GM23248 (cell line): ENCODE measurements at regions not wholly inside any gene's neighbourhood (a gene's known extent, or its start where the extent isn't known, plus 50 kb on each side); places are given as distances from the start of the nearest gene placed in this dataset.
A peak's percentile ranks its signal among the peaks of the same experiment; 100 is the strongest.

Experiments used
- DNase-seq: peaks from one replicate; pipeline ENCODE4 v3.0.0-alpha.2; 2015
- H2AFZ ChIP-seq: fragments of 200-600 bp; sonication (generic); 2 replicates; pipeline ENCODE4 v1.6.1; 2016; ENCODE audit warnings: antibody characterized with exemption
- H3F3A ChIP-seq: fragments of 200-600 bp; sonication (generic); 2 replicates; pipeline ENCODE4 v1.6.1; 2016; ENCODE audit warnings: mild to moderate bottlenecking, antibody characterized with exemption, mixed run types; ENCODE audit not compliant: insufficient read depth
- H3K27ac ChIP-seq: fragments of 200-600 bp; sonication (generic); 2 replicates; pipeline ENCODE4 v1.5.1; 2016; ENCODE audit warnings: mild to moderate bottlenecking
- H3K27me3 ChIP-seq: fragments of 200-600 bp; sonication (generic); replicated peaks from 2 replicates; pipeline ENCODE4 v1.6.1; 2016; ENCODE audit warnings: mild to moderate bottlenecking; ENCODE audit not compliant: insufficient read depth
- H3K36me3 ChIP-seq: fragments of 200-600 bp; sonication (generic); 2 replicates; pipeline ENCODE4 v1.6.1; 2016; ENCODE audit warnings: low read depth, mild to moderate bottlenecking
- H3K4me1 ChIP-seq: fragments of 200-600 bp; sonication (generic); 2 replicates; pipeline ENCODE4 v1.6.1; 2016; ENCODE audit warnings: mild to moderate bottlenecking; ENCODE audit not compliant: insufficient read depth
- H3K4me2 ChIP-seq: fragments of 200-600 bp; sonication (generic); one replicate; pipeline ENCODE4 v1.6.1; 2016; ENCODE audit warnings: mild to moderate bottlenecking; ENCODE audit not compliant: unreplicated experiment
- H3K4me3 ChIP-seq: fragments of 200-600 bp; sonication (generic); 2 replicates; pipeline ENCODE4 v1.5.1; 2016; ENCODE audit warnings: mild to moderate bottlenecking
- H3K79me2 ChIP-seq: fragments of 200-600 bp; sonication (generic); 2 replicates; pipeline ENCODE4 v1.6.1; 2016; ENCODE audit warnings: mild to moderate bottlenecking; ENCODE audit not compliant: insufficient read depth
- H3K9ac ChIP-seq: fragments of 200-600 bp; sonication (generic); 2 replicates; pipeline ENCODE4 v1.6.1; 2016; ENCODE audit warnings: mild to moderate bottlenecking
- H3K9me2 ChIP-seq: fragments of 200-600 bp; sonication (generic); 2 replicates; pipeline ENCODE4 v1.6.1; 2016; ENCODE audit warnings: mixed run types, mild to moderate bottlenecking, moderate library complexity; ENCODE audit not compliant: insufficient read depth
- H3K9me3 ChIP-seq: fragments of 200-600 bp; sonication (generic); one replicate; pipeline ENCODE4 v1.6.1; 2017; ENCODE audit warnings: low read depth
- H4K20me1 ChIP-seq: fragments of 200-600 bp; sonication (generic); 2 replicates; pipeline ENCODE4 v1.6.0; 2016; ENCODE audit not compliant: insufficient read depth
- EZH2 ChIP-seq: fragments of 200-600 bp; sonication (generic); IDR thresholded peaks from 2 replicates; pipeline ENCODE4 v1.6.1; 2018; ENCODE audit warnings: antibody characterized with exemption, mild to moderate bottlenecking; ENCODE audit not compliant: insufficient read depth, poor library complexity, severe bottlenecking
- EZH2phosphoT487 ChIP-seq: fragments of 200-600 bp; sonication (generic); IDR thresholded peaks from 2 replicates; pipeline ENCODE4 v1.6.1; 2018; ENCODE audit warnings: antibody characterized with exemption, moderate library complexity, mild to moderate bottlenecking, low read depth; ENCODE audit not compliant: insufficient read depth
- WGBS, 2 experiments: methylation state at CpG; one replicate each; pipeline ENCODE4 v1.1.6; 2015 to 2017; ENCODE audit warnings: low lambda C conversion rate in 2 of 2, low coverage in 1 of 2; ENCODE audit errors: missing lambda C conversion rate in 2 of 2; 5-methylcytosine and 5-hydroxymethylcytosine counted together
- in situ Hi-C: fragments of 300-500 bp; cut with MboI; formaldehyde crosslinking; loops from 2 replicates; pipeline ENCODE4 v1.15.0; 2020

DNA sequence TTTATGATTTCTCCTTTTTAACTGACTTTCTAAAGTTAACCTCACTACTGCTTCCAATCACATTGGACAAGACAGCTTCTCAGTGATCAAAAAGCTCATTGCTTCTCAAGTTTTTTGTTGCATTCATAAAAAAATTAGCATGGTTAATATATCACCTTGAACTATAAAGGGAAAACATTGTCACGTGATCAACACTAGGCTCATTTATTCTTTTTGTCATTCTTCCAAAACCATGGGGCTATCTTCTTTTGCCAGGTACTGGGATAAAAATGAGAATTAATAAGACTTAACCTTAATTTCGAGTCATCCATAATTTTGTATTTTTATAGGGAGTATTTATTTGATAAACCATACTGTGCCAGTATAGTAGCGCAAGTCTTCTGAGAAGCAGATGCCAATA is 1105.9 kb upstream of the TENM3 start:
- Histone ChIP-seq H3K9me3 (no peaks in the 10 kb centered on the region), H4K20me1 (no peaks in the 10 kb centered on the region), H3K4me2 (no peak overlapping the region), H3K27ac (no peak overlapping the region), H2AFZ (no peak overlapping the region), H3K9ac (no peak overlapping the region), H3K4me1 (no peaks in the 10 kb centered on the region), H3K79me2 (no peaks in the 10 kb centered on the region), H3F3A (no peaks in the 10 kb centered on the region), H3K4me3 (no peak overlapping the region), H3K9me2 (no peaks in the 10 kb centered on the region), H3K36me3 (no peaks in the 10 kb centered on the region), H3K27me3 (no peaks in the 10 kb centered on the region)
- TF ChIP-seq EZH2phosphoT487 (no peak), EZH2 (no peak)
- in situ Hi-C loops, result no loop called here
- WGBS, 2 experiments, result 29 to 33% methylated on average over 3 of the region's 3 CpGs
- DNase-seq, result no peak

DNA sequence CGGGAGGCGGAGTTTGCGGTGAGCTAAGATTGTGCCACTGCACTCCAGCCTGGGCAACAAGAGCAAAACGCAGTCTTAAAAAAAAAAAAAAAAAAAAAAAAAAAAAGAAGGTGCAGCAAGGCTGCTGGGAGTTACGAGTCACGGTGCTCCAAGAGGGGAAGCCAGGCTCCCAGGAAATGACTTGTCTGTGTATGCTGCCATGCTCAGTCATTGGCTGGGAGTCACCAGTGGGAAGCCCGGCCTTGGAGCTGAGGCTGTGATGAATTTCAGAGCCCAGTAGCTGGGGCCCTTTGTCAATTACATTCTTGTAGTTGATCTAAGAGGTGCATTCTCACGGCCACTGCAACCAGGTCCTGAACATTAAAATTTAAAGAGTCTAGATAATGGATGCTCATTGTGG is 1105.1 kb upstream of the TENM3 start:
- Histone ChIP-seq H3K27ac (no peak overlapping the region), H3K9me2 (no peaks in the 10 kb centered on the region), H3K4me2 (no peak overlapping the region), H3K4me1 (no peaks in the 10 kb centered on the region), H3K36me3 (no peaks in the 10 kb centered on the region), H3K4me3 (no peak overlapping the region), H3K27me3 (no peaks in the 10 kb centered on the region), H2AFZ (no peak overlapping the region), H3K9me3 (no peaks in the 10 kb centered on the region), H3K9ac (no peak overlapping the region), H4K20me1 (no peaks in the 10 kb centered on the region), H3K79me2 (no peaks in the 10 kb centered on the region), H3F3A (no peaks in the 10 kb centered on the region)
- in situ Hi-C loops, result no loop called here
- no peak for TF ChIP-seq EZH2phosphoT487
- TF ChIP-seq EZH2, result no peak
- DNase-seq, result no peak
- 60 to 63% methylated on average over 8 of the region's 8 CpGs for WGBS, 2 experiments

DNA sequence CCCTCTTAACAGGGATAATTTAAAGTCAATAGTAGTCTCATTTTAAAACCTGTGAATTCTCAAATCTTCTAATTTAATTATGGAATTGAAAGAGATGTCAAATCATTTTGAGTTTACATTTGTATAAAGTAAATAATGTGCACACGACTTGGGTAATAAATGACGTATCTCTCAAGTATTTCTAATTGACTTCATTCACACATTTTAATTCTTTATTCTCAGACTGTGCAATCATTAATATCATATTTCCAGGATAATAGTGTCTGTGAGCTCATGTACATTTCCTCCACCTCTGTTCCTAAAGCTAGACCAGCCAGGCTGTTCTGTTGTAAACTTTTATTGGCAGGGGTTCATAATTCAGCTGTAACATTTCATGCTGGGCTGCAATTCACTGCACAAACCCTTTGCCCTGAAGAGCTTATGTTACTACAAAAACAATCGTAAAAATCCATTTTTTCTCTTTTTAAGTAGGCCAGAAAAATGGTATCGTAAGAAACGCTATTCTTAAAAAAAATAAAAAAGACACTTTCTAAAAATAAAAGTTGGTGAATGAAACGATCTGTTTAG is 1103.1 kb upstream of the TENM3 start:
- Histone ChIP-seq H3K9me3 (no peaks in the 10 kb centered on the region), H3K27me3 (no peaks in the 10 kb centered on the region), H2AFZ (no peak overlapping the region), H3F3A (no peaks in the 10 kb centered on the region), H3K79me2 (no peaks in the 10 kb centered on the region), H3K9me2 (no peaks in the 10 kb centered on the region), H3K4me1 (no peaks in the 10 kb centered on the region), H3K36me3 (no peaks in the 10 kb centered on the region), H3K4me2 (no peak overlapping the region), H3K4me3 (no peak overlapping the region), H3K27ac (no peak overlapping the region), H4K20me1 (no peaks in the 10 kb centered on the region), H3K9ac (no peak overlapping the region)
- in situ Hi-C loops, result no loop called here
- TF ChIP-seq EZH2 (no peak), EZH2phosphoT487 (no peak)
- WGBS, 2 experiments, result 6 to 11% methylated on average over 6 of the region's 6 CpGs
- no peak for DNase-seq

- no peaks in the 10 kb centered on the region for H3K9me3 ChIP-seq
- H3K36me3 ChIP-seq, result no peaks in the 10 kb centered on the region
- H4K20me1 ChIP-seq, result no peaks in the 10 kb centered on the region
- no peak overlapping the region for H3K27ac ChIP-seq
- H3K27me3 ChIP-seq, result no peaks in the 10 kb centered on the region
- no peaks in the 10 kb centered on the region for H3F3A ChIP-seq
- in situ Hi-C loops, result no loop called here
- no peak overlapping the region for H3K4me3 ChIP-seq
- H3K4me1 ChIP-seq, result no peaks in the 10 kb centered on the region
- H3K9ac ChIP-seq, result no peak overlapping the region
- 1 to 4% methylated on average over 7 of the region's 7 CpGs for WGBS, 2 experiments
- TF ChIP-seq EZH2 (no peak), EZH2phosphoT487 (no peak)
- peak; percentile 65 for DNase-seq
- H2AFZ ChIP-seq, result no peak overlapping the region
- H3K79me2 ChIP-seq, result no peaks in the 10 kb centered on the region
- H3K9me2 ChIP-seq, result no peaks in the 10 kb centered on the region
- H3K4me2 ChIP-seq, result no peak overlapping the region
These were observed 1099.8 kb upstream of the TENM3 start for GRCh38 chr4:181143250-181143854.
